ENCODE measurements at regions not wholly inside any gene's neighbourhood (a gene's known extent, or its start where the extent isn't known, plus 50 kb on each side); places are given as distances from the start of the nearest gene placed in this dataset.

DNA sequence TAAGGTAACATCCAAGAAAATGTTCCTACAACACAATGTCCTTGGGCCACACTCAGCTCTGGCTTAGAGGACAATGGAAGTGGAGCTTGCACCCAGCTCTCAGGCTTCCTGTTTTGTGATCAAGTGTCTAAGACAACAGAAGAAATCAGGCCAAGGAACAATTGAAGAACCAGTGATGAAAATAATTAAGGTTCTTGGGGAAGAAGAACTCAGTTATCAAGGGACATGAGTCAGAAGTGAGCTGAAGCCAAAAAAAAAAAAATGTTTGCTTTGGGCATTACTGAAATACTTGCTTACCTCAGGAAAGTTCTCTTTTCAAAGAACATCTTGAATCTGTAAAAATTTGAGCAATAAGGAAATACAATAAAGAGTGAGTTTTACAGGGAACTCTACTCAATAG, 299.0 kb downstream of the FBXO15 start:
- TF ChIP-seq, protein P1, sequence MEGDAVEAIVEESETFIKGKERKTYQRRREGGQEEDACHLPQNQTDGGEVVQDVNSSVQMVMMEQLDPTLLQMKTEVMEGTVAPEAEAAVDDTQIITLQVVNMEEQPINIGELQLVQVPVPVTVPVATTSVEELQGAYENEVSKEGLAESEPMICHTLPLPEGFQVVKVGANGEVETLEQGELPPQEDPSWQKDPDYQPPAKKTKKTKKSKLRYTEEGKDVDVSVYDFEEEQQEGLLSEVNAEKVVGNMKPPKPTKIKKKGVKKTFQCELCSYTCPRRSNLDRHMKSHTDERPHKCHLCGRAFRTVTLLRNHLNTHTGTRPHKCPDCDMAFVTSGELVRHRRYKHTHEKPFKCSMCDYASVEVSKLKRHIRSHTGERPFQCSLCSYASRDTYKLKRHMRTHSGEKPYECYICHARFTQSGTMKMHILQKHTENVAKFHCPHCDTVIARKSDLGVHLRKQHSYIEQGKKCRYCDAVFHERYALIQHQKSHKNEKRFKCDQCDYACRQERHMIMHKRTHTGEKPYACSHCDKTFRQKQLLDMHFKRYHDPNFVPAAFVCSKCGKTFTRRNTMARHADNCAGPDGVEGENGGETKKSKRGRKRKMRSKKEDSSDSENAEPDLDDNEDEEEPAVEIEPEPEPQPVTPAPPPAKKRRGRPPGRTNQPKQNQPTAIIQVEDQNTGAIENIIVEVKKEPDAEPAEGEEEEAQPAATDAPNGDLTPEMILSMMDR (IDR thresholded peaks at IDR 0.05; ENCODE audit: low read depth, low read length) = no peak

GRCh38 chr18:73843455-73843854, 304.2 kb downstream of the FBXO15 start:
- TF ChIP-seq, protein P1 (IDR thresholded peaks at IDR 0.05; ENCODE audit: low read depth, low read length) = no peak
- DNase-seq (ENCODE audit: extremely low read depth, low read depth) = no peak

More for the DNA sequence above, 299.0 kb downstream of the FBXO15 start:
- DNase-seq (ENCODE audit: extremely low read depth, low read depth) = peak; percentile 78

DNA sequence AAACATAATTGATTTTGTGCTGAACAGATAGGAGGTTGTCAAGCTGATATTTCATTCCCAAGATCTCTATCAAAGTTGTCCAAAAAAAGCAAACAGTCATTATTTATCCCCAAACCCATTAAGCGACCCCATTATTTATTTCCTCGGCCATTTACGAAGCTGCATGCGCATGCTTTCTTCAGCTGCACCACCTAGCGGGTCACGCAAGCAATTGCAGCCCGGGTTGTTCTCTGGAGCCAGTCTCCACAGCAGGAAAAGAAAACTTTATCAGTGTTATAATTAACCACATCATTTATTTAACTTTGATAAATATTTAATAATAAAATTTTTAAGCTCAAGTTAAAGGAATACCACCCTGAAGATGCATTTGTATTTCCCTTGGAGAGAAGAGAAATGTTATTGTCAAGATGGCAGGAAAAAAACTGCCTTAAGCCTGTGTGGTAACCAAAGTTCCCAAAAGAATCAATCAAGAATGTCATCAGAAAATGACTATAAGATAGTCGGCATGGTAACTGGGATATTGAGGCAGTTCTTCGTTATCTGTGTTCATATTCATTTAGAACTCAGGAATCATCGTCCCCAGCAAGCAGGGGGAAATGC, 304.7 kb downstream of the FBXO15 start:
- TF ChIP-seq, protein P1 (IDR thresholded peaks at IDR 0.05; ENCODE audit: low read depth, low read length) = peak; percentile 98
- no peak for DNase-seq (ENCODE audit: extremely low read depth, low read depth)

DNA sequence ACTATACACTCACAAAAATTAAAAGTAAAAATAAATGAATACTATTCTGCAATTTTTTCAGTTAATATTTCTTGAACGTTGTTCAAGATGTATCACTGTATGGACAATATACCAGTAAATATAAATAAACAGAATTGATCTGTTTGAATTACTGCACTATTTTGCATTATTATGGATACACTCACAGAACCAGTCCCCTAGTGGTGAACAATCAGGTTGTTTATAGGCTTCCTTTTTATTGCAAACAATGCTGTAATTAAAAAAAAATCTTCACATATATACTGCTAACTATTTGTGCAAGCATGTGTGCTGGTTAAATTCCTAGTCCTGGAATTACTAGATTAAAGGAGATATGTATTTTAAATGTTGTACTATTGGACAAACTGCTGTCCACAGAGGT, 306.0 kb downstream of the FBXO15 start:
- TF ChIP-seq, protein P1 (IDR thresholded peaks at IDR 0.05; ENCODE audit: low read depth, low read length) = peak; percentile 2; the same call in 1 of the 2 replicates
- DNase-seq (ENCODE audit: extremely low read depth, low read depth) = no peak

DNA sequence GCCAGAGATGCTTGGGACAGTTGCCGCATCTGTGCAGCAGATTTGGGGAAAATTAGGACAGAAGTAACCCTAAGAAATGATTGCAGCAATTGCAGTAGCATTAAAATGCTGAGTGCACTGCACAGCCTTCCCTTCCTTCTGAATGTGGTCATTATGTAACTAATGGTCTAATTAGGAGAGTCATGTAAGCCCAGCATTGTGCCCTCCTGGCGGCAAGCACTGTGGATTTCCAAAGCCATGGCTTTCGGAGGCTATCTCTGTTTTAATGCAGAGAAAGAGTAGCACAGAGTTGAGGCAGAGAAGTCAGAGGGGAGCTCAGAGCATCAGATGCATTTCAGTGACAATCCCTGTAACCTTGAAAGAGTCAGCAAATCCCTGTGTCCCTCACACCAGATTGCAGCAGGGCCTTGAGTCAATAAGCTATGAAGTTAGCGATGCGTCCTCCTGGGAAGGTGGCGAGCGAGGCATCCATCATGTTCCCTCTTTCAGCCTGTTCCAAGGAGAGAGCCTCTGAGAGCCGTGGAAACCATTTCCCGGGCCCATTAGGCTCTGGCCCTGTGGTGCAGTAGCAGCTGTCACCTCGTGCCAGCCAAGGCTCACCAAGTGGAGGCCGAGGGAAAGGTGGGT, 307.2 kb downstream of the FBXO15 start:
- TF ChIP-seq, protein P1 (IDR thresholded peaks at IDR 0.05; ENCODE audit: low read depth, low read length) = no peak
- no peak for DNase-seq (ENCODE audit: extremely low read depth, low read depth)

DNA sequence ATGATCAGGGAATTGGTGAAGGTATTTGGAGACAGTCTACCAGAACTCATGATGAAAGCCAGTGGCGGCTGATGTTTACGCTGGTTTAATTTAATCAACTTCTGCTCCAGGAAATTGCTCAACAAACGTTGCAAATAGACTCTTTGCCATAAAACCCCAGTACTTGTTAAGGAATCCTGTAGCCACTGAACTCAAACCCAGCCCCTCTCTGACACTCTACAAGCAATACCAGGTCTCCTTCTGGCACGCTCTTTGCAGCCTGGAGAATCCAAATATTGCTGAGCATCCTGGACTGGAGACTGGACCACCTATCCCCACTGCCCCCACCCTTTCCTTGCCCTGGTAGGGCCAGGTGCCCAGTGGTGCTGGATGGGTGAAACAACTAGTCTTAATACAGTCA, 308.2 kb downstream of the FBXO15 start:
- no peak for DNase-seq (ENCODE audit: extremely low read depth, low read depth)
- TF ChIP-seq, protein P1 (IDR thresholded peaks at IDR 0.05; ENCODE audit: low read depth, low read length) = no peak

GRCh38 chr18:73838107-73838506, 309.5 kb downstream of the FBXO15 start:
- no peak for DNase-seq (ENCODE audit: extremely low read depth, low read depth)
- TF ChIP-seq, protein P1 (IDR thresholded peaks at IDR 0.05; ENCODE audit: low read depth, low read length) = no peak
